CD4-positive, alpha-beta T cell treated with Interleukin-21 for 1 hour (primary cell): ENCODE measurements at regions not wholly inside any gene's neighbourhood (a gene's known extent, or its start where the extent isn't known, plus 50 kb on each side); places are given as distances from the start of the nearest gene placed in this dataset.
"Not testable (repeated sequence)": the region's sequence is repeated elsewhere in the genome, so short reads cannot be mapped to it uniquely, and the experiment has no call there.

ENCODE experiments used
- DNase-seq: peaks from one replicate; pipeline ENCODE4 v3.0.0-alpha.2; 2020

DNA sequence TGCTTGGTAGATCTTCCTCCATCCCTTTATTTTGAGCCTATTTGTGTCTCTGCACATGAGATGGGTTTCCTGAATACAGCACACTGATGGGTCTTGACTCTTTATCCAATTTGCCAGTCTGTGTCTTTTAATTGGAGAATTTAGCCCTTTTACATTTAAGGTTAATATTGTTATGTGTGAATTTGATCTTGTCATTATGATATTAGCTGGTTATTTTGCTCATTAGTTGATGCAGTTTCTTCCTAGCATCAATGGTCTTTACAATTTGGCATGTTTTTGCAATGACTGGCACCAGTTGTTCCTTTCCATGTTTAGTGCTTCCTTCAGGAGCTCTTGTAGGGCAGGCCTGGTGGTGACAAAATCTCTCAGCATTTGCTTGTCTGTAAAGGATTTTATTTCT, 72.4 kb downstream of the HNRNPD start:
- not testable (repeated sequence) for DNase-seq

DNA sequence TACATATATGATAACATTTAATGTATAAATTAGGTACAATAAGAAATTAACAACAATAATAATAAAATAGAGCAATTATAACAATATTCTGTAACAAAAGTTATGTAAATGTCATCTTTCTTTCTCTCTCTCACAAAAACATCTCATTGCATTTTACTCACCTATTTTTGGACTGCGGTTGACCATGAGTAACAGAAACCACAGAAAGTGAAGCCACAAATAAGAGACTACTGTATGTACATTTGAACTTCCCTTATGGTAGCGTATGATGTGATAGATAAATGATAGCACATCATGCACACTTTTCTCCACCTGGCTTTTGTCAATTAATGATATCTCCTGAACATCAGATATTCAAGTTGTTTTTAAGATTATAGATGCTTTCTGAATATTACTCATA, 80.5 kb downstream of the HNRNPD start:
- peak; percentile 53 for DNase-seq

DNA sequence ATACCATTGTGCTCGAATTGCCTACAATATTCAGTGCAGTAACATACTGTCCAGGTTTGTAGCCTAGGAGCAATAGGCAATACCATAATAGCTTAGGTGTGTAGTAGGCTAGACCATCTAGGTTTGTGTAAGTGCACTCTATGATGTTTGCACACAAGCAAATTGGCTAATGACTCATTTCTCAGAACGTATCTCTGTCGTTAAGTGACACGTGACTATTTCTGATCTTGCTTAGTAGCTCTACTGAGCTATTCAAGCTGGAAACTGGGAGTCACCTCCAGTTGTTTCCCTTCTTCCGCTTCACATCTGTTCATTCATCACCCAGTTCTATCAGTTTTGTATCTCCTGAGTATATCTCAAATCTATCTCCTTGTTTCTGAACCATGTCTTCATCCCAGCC, 86.1 kb downstream of the HNRNPD start:
- DNase-seq: no peak

DNA sequence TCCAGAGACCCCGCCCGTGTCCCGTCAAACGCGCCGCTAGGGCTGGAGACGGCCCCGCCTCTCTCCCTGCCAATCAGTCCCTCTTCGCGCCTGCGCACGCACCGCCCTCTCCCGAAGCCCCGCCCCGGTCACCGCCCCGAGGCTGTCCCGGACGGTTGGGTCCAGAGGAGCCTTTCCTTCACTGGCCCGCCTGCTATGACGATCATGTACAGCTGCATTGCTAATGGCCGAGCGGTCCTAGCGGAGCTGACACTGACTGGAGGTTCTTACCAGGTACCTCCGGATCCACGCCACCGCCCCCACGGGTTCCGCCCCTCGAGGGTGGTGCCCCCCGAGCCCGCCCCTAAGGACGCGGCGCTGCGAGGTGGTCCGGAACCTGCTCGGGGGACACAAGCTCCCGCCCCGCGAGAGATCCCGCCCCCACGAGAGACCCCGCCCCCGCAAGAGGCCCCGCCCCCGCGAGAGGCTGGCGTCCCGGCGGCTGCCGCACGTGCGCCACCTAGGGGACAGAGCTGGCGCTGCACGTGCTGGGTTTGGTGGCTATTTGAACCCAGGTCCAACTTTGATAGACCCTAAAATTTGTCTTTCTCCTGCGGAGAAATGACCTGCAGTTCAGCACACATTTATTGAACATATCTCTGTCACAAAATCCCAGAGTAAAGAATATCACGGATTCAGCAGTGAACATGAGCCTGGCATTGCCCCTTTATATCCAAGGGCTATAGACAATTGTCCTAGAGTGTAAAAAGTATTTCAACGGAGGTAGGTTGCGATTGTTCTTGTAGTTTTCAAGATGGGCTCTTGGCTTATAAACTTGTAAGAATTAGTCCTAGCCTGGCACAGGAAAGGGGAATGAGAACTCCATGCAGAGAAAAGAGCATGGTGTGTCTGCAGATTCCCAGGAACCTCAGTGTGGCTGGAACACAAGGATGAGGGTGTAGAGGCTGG, 88.7 kb downstream of the HNRNPD start:
- peak; percentile 99 for DNase-seq

DNA sequence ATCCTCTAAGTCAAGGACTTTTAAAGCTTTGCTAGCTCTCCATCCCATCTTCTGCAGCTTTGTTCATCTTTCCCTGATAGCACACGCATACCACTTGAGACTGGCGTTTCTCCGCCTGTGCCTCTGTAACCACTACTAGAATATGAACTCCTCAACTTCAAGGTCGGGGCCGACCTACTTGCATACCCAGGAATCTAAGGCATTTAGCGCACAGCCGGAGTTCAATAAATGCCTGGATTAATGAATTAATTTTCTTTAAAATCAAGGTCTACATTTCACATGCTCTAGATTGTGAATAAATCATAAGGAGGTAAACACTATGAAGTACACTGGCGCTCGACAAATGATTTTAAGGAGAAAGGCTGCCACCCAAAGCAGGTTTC, 89.3 kb downstream of the HNRNPD start:
- DNase-seq: no peak

DNA sequence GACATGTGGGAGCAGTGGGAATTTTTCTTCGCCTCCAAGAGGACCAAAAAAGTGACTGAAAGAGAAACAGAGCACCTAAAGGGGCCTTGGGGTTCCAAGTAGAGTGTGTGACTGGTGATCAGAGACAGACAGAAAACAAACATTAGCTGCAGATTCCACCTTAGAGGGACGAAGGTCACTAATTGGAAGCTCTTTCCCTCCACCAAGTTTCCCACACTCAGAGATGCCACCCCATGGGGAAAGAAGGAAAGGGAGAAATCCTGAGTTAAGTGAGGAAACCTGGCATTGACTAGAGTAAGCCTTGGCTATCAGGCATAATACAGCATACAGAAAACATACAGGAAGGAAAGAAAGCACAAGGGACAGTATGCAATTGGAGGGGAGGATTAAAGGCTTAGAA, 90.9 kb downstream of the HNRNPD start:
- no peak for DNase-seq

DNA sequence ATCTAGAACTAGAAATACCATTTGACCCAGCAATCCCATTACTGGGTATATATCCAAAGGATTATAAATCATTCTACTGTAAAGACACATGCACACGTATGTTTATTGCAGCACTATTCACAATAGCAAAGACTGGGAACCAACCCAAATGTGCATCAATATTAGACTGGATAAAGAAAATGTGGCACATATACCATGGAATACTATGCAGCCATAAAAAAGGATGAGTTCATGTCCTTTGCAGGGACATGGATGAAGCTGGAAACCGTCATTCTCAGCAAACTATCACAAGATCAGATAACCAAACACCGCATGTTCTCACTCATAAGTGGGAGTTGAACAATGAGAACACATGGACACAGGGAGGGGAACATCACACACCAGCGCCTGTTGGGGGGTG, 94.2 kb downstream of the HNRNPD start:
- not testable (repeated sequence) for DNase-seq

DNA sequence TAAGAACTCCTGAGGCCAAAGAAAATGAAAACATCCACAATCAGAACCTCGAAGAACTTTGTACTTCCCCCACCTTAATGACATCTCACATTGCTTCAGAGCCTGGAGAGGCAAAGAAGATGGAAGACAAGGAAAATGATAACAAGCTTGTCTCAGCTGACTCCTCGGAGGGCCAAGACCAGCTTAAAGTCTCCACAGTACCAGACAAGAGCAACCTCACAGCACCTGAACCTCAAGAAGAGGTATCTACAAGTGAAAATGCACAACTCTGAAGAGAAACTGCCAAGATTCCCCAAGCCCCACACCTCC, 97.5 kb downstream of the HNRNPD start:
- DNase-seq: no peak

DNA sequence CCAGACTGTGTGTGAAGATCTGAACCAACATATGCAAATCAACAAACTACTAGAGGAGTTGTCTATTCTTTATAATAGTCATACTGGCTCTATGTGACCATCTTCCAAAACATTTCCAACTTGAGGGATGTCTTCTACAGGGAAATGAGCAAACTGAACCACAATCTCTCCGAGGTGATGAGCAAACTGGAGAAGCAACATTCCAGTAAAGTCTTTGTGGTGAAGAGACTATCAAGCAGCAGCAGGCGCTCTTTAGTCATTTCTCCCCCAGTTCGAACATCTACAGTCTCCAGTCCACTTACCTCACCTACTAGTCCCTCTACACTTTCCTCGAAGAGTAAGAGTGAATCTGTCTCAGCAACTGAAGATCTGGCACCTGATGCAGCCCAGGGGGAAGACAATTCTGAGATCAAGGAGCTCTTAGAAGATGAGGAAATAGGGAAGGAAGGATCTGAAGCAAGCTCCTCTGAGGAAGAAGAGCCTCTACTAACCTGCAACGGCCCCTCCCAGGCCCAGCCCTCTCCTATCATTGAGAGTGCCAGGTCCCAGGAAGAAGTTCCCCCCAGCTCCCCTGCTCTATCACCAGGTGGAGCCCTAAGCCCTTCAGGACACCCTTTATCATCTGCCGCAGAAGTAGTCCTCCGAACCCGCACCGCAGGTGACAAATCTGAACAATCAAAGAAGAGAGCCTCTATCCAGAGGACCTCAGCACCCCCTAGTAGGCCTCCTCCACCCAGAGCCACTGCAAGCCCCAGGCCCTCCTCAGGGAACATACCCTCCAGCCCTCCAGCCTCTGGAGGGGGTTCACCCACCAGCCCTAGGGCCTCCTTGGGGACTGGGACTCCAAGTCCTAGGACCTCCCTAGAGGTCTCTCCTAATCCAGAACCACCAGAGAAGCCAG, 98.1 kb downstream of the HNRNPD start:
- no peak for DNase-seq

DNA sequence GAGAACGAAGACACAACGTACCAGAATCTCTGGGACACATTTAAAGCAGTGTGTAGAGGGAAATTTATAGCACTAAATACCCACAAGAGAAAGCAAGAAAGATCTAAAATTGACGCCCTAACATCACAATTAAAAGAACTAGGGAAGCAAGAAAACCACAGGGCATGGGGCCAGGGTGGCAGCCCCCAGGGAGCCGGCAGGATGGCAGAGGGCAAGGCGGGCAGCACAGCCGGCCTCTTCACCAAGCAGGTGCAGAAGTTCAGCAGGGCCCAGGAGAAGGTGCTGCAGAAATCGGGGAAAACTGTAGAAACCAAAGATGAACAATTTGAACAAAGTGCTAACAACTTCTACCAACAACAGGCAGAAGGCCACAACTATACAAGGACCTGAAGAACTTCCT, 99.1 kb downstream of the HNRNPD start:
- not testable (repeated sequence) for DNase-seq

DNA sequence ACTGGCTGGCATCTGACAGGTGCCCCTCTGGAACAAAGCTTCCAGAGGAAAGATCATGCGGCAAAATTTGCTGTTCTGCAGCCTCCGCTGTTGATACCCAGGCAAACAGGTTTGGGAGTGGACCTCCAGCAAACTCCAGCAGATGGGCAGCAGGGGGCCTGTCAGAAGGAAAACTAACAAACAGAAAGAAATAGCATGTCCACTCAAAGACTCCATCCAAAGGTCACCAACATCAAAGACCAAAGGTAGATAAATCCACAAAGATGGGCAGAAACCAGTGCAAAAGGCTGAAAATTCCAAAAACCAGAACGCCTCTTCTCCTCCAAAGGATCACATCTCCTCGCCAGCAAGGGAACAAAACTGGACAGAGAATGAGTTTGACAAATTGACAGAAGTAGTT, 101.3 kb downstream of the HNRNPD start:
- DNase-seq: not testable (repeated sequence)

DNA sequence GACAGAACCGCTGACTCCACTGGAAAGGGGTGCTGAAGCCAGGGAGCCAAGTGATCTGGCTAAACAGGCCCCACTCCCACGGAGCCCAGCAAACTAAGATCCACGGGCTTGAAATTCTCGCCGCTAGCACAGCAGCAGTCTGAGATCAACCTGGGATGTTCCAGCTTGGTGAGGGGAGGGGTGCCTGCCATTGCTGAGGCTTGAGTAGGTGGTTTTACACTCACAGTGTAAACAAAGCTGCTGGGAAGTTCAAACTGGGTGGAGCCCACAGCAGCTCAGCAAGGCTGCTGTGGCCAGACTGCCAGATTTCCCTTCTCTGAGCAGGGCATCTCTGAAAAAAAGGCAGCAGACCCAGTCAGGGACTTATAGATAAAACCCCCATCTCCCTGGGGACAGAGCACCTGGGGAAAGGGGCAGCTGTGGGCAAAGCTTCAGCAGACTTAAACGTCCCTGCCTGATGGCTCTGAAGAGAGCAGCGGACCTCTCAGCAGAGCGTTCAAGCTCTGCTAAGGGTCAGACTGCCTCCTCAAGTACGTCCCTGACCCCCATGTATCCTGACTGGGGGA, 101.8 kb downstream of the HNRNPD start:
- DNase-seq: not testable (repeated sequence)

DNA sequence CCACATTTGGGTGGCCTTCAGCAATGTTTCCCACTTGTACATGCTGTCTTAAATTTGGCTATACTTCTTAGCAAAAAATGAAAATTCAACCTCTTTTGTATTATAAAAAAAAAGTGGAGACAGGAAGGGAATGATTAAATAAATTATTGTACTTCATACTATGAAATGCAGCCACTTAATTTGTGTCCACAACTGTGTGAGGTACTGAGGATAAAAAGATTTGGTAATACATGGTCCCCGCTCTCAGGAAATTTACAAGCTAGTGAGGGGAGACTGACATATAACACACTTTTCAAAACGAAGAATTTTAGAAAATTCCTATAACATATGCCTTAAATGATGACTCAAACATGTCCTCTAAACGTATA, 105.0 kb downstream of the HNRNPD start:
- DNase-seq: no peak

DNA sequence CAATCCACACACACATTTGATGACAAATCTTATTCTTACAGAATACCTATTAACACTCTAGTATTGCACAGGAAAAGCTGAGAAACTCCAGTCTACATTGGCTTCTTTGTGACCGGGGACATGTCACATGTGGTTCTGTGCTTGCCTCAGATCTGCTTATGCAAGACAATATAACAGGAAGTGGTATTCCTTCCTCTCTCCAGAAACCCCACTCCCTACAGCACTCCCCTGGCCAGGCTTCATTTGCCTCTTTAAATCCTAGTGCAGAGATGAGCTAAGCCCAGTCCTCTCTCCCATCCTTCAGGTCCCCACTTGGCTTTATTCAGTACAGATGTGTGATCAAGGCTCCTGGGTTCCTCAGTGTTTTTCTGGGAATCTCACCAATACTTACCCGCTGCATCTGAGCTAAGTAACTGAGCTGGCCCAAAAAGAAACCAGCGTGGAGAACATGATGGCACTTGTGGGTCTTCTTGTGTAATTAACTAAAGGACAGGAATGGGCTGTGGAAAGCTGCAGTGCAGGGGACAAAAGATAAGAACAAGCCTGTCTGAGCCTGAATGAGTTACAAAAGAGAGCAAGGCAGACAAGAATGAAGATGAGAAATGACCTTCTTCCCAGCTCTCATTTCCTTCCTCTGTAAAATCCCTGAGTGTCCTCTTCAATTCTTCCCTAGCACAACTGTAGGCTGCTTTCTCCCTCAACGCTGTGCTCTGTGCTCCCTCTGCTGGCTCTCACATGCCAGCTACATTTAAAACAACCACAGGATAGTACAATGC, 105.6 kb downstream of the HNRNPD start:
- DNase-seq: peak; percentile 60

DNA sequence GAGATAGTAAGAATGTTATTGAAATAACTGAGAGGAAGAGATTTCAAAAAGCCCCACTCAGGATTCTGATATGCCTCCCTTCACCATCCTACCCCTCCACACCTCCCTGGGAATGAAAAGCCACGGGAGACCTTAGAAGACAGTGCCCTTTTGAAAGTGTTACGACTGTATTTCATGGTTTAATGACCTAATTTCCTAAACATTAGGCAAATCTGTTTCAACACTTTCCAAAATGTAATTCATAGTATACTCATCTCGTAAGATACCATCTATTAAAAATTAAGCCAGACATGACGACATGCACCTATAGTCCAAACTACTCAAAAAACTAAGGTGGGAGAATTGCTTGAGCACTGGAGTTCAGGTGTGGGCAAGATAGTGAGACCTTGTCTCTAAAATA, 106.3 kb downstream of the HNRNPD start:
- no peak for DNase-seq

DNA sequence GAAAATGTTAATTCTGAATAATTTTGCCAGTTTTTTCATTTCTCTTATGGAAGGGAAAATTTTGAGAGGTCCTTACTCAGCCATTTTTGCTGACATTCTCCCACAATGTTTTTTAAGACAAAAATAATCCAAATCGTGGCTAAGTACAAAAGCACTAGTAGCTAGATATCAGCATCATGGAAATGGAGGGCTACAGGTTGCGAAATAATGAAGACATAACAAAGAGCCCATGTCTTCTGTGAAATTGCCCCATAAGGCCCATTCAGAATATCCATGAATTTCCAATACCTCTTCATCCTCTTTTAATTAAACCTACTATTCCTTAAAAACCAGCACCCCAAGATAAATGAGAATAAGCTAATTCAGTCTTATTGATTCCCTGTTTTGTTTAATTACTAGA, 107.4 kb downstream of the HNRNPD start:
- no peak for DNase-seq

DNA sequence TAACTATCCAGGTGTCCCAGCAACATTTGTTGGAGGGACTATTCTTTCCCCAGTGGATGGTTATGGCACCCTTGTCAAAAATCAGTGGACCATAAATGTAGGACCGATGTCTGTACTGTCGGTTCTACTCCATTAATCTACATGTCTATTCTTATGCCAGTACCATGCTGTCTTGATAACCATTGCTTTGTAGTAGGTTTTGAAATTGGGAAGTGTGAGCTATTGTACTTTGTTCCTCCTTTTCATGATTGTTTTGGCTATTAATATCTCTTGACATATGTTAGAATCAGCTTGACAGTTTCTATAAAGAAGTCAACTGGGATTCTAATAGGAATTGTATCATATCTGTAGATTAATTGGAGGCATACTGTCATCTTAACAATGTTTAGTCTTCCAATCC, 112.7 kb downstream of the HNRNPD start:
- no peak for DNase-seq

DNA sequence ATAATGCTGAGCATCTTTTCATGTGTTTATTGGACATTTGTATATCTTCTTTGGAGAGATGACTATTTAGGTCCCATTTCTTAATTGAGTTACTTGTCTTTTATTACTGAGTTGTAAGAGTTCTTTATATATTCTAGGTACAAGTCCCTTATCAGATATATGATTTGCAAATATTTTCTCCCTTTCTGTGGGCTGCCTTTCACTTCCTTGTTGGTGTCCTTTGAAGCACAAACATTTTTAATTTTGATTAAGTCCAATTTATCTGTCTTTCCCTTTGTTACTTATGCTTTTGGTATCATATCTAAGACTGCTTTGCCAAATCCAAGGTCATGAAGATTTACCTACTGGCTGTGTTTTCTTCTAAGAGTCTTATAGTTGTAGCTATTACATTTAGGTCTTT, 113.2 kb downstream of the HNRNPD start:
- DNase-seq: no peak

DNA sequence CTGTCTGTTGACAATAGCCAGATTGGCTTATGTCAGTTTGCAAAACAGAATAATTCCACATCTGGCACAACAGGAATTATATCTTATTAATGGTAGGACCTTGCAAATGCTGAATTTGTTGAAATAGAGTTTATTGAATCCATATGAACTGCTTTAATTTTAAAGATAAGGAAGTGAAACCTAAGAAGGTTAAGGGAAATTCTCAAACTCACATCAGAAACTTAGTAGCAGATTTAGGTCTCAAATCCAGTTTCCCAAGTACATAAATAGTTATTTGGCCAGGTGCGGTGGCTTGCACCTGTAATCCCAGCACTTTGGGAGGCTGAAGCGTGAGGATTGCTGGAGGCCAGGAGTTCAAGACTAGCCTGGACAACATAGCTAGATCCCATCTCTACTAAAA, 117.1 kb downstream of the HNRNPD start:
- DNase-seq: no peak

DNA sequence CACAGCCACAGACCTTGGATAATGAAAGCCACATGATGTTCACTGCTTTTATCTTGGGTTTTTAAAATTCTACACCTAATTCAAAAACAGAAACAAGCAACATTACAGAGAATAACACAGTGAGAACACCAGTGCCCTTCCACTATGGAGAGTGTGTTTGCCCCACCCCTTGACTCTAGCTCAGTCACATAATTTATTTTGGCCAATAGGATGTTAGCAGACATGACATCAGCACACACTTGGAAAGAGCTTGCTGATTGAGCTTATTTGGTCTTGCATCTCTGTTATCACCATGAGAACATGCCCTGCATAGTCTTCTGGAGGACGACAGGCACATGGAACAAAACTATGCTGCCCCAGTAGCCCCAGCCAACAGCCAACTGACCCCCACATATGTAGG, 118.1 kb downstream of the HNRNPD start:
- no peak for DNase-seq

DNA sequence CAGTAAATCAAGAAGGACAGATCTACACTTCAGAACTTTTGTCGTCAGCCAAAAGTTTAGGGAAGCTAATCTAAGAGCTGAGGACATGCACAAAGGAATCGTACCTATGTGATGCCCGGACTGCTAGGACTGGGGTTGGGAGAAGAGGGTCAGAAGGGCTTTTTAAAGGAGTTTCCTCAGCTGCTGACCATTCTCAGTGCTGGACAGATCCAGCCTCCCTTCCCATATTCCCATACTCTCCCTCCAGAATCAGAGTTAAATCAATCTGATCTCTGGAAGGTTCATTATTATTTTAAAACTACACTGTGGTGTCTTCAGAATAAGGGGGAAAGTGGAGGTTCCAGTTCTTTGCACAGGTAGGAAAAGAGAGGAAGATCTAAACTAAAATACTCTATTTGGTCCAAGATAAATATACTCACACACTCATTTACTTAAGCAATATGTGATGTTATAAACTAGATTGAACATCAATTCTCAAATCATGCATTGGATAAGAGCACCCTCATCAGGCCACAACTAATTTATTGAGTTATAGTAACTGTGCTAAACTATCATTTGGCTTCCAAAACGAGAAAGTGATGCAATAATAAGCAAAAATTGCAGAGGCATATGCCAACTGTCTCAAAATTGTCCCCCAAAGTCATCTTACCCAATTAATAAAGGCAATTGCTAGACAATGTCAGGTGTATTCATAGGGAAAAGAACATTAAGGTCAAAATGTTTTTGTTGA, 124.7 kb downstream of the HNRNPD start:
- no peak for DNase-seq

DNA sequence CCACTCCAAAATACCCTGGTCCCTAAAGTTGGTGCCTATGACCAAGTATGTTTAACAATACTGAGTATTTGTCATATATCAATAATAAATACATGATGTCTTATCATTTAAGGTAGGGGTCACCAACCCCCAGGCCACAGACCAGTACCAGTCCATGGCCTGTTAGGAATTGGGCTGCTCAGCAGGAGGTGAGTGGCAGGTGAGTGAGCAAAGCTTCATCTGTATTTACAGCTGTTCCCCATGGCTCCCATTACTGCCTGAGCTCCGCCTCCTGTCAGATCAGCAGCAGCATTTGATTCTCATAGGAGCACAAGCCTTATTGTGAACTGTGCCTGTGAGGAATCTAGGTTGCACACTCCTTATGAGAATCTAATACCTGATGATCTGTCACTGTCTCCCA, 126.2 kb downstream of the HNRNPD start:
- no peak for DNase-seq
